ENCODE measurements at regions not wholly inside any gene's neighbourhood (a gene's known extent, or its start where the extent isn't known, plus 50 kb on each side); places are given as distances from the start of the nearest gene placed in this dataset.

GRCh38 chr17:69871318-69871717, 203.7 kb upstream of the KCNJ16 start:
- no peak for TF ChIP-seq CTCF (IDR thresholded peaks at IDR 0.05)
- no peak for TF ChIP-seq POLR2AphosphoS5 (IDR thresholded peaks at IDR 0.05)
- TF ChIP-seq EP300 (IDR thresholded peaks at IDR 0.05): no peak
- no peak for TF ChIP-seq POLR2A (IDR thresholded peaks at IDR 0.05)

Data from upper lobe of left lung (tissue), 4 donors.